Stimulated activated CD8-positive, alpha-beta memory T cell treated with anti-CD3 and anti-CD28 coated beads, Interleukin-15, amount 100 ng/mL, for 24 hours (primary cell): ENCODE measurements at regions not wholly inside any gene's neighbourhood (a gene's known extent, or its start where the extent isn't known, plus 50 kb on each side); places are given as distances from the start of the nearest gene placed in this dataset.

Source experiments
- DNase-seq: peaks from one replicate; pipeline ENCODE4 v3.0.0-alpha.2; 2020; ENCODE audit warnings: low read depth

GRCh38 chr20:60804918-60805630 is 447.0 kb upstream of the CDH4 start:
- no peak for DNase-seq

- no peak for DNase-seq
These were observed 445.7 kb upstream of the CDH4 start for GRCh38 chr20:60806354-60806753.

- no peak for DNase-seq
These were observed 445.2 kb upstream of the CDH4 start for GRCh38 chr20:60806824-60807223.

GRCh38 chr20:60808003-60808672 is 443.9 kb upstream of the CDH4 start:
- DNase-seq, result no peak

GRCh38 chr20:60808701-60809100 is 443.4 kb upstream of the CDH4 start:
- no peak for DNase-seq

GRCh38 chr20:60810561-60810960 is 441.5 kb upstream of the CDH4 start:
- DNase-seq, result no peak

- DNase-seq, result no peak
These were observed 439.5 kb upstream of the CDH4 start for GRCh38 chr20:60812561-60812960.

GRCh38 chr20:60813066-60813465 is 439.0 kb upstream of the CDH4 start:
- DNase-seq, result no peak

GRCh38 chr20:60815656-60816055 is 436.4 kb upstream of the CDH4 start:
- no peak for DNase-seq

- DNase-seq, result no peak
These were observed 435.2 kb upstream of the CDH4 start for GRCh38 chr20:60816901-60817300.

GRCh38 chr20:60817891-60818290 is 434.2 kb upstream of the CDH4 start:
- DNase-seq, result no peak

GRCh38 chr20:60819511-60819910 is 432.6 kb upstream of the CDH4 start:
- no peak for DNase-seq

- no peak for DNase-seq
These were observed 431.9 kb upstream of the CDH4 start for GRCh38 chr20:60820149-60820548.

GRCh38 chr20:60820918-60821317 is 431.1 kb upstream of the CDH4 start:
- no peak for DNase-seq

GRCh38 chr20:60822699-60823607 is 429.1 kb upstream of the CDH4 start:
- no peak for DNase-seq

- no peak for DNase-seq
These were observed 416.2 kb upstream of the CDH4 start for GRCh38 chr20:60835876-60836275.

- DNase-seq, result no peak
These were observed 414.8 kb upstream of the CDH4 start for GRCh38 chr20:60837173-60837770.

GRCh38 chr20:60838297-60838696 is 413.8 kb upstream of the CDH4 start:
- DNase-seq, result no peak

- no peak for DNase-seq
These were observed 411.1 kb upstream of the CDH4 start for GRCh38 chr20:60840971-60841370.

GRCh38 chr20:60845146-60845545 is 406.9 kb upstream of the CDH4 start:
- DNase-seq, result no peak

- no peak for DNase-seq
These were observed 400.0 kb upstream of the CDH4 start for GRCh38 chr20:60851826-60852704.
